Activated CD8-positive, alpha-beta memory T cell treated with anti-CD3 and anti-CD28 coated beads for 36 hours (primary cell): ENCODE measurements at regions not wholly inside any gene's neighbourhood (a gene's known extent, or its start where the extent isn't known, plus 50 kb on each side); places are given as distances from the start of the nearest gene placed in this dataset.
"Not testable (repeated sequence)": the region's sequence is repeated elsewhere in the genome, so short reads cannot be mapped to it uniquely, and the experiment has no call there.

Experiments used
- CTCF ChIA-PET: fragments of 350-600 bp; sonication (Branson Sonifier 250); formaldehyde crosslinking; loops from one replicate; lab custom pipeline; 2021; ENCODE audit warnings: antibody characterized with exemption; lab: Charles Lee
- POLR2A ChIA-PET: fragments of 350-600 bp; sonication (Branson Sonifier 250); formaldehyde crosslinking; loops from one replicate; lab custom pipeline; 2021; ENCODE audit warnings: antibody characterized with exemption; lab: Charles Lee

DNA sequence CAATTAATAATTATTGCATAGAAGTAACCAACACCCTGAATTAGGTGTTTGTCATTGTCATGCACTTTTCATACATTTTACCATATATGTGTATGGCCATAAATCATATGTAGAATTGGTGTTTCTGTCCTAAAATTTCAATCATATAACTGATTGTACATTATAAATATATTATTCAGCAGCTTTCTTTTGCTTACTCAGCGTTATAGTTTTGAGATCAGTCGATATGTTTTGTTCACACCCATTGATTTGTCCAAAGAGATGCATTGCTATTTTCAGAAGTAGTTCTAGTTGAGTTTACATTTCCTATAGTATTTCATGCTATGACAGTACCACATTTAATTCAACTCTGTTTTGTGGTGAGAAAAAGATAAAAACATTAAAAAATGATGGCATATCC lies 50.5 kb upstream of the PARP4 start:
- ChIA-PET POLR2A (no interaction called here), CTCF (no interaction called here)

DNA sequence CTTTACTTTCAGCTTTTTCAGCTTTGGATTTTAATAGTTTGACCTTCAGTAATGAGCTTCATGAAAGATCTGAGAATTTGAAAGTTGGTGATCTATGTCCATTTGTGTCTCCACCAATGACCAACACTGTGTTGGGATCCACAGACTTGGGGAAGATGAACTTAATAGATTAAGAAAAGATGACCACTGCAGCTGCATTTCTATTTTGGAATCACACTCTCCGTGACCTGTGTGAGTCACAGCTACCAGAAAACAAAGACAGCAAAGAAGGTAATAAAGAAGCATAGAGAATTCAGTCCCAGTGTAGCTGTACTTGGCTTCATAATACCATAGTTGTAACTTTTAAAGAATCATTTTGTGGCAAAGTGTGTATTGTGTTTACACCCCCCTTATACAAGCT lies 51.4 kb upstream of the PARP4 start:
- CTCF ChIA-PET, POLR2A ChIA-PET: not testable (repeated sequence)

DNA sequence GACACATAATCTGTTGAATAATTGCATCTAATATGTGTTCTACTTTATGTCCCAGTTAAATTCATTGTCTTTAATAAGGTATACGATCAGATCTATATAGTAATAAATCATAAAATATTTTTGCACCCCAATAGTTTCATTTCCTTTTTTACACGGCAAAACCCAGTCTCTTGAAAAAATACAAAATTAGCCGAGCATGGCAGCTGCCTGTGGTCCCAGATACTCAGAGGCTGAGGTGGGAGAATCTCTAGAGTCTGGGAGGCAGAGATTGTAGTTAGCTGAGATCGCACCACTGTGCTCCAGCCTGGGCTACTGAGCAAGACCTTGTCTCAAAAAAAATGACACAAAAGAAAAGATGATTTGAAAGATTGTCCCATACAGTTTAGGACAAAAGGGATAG lies 52.3 kb upstream of the PARP4 start:
- ChIA-PET POLR2A (no interaction called here), CTCF (no interaction called here)

DNA sequence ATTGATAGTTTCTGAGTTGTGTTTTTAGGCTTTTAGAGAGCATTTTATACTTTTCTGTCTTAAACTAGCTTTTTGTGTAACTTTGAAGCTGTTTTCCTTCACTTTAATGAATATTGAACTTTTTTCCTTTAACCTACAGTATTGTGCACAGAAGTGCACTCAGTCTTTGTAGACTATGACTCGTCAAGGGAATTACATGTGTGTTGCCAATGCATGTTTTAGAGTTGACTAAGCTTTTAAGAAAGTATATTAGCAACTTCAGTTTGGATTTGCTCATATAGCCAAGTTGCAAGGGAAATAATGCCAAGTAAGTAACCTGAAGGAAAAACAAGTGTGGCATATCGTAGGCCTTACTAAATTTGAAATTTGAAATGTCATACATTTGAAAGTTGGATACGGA lies 55.0 kb upstream of the PARP4 start:
- POLR2A ChIA-PET, CTCF ChIA-PET: not testable (repeated sequence)

DNA sequence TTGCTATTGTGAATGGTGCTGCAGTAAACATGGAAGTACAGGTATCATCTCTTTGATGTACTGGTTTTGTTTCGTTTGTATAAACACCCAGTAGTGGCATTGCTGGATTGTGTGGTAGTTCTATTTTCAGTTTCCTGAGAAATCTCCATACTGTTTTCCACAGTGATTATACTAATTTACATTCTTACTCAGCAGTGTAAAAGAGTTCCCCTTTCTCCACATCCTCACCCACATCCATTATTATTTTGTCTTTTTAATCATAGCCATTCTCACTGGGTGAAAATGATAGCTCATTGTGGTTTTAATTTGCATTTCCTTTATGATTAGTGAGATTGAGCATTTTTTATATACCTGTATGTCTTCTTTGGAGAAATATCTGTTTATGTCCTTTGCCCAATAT lies 62.3 kb upstream of the PARP4 start:
- POLR2A ChIA-PET: no interaction called here
- CTCF ChIA-PET: interaction anchor here (1.0 kb wide), 1 partner anchor 103 kb away, joined by 3 read pairs; no protein-coding TSS in a partner anchor

DNA sequence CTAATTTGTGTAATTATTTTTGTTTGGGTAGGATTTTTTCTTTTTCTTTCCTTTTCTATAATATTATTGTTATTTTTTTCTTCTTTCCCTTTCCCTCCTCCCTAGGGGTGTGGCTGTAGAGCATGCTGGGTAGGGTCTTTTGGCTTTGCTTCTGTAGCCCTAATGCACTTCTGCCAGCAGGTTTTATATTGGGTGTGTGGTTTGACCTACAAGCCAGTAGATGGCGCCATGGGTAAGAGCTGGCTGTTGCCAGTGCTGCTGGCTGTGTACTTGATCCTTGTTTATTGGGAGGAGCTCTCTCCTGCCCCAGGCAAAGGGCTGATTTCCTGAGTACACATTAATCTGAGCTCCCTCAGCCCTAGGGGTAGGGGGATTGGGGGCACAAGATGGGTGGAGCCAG lies 67.7 kb upstream of the PARP4 start:
- POLR2A ChIA-PET: not testable (repeated sequence)
- CTCF ChIA-PET: interaction anchor here (1.3 to 1.8 kb wide), 3 partner anchors 90 to 114 kb away, joined by 4 to 7 read pairs (median 5); partner anchors contain the start of gene ATP12A

DNA sequence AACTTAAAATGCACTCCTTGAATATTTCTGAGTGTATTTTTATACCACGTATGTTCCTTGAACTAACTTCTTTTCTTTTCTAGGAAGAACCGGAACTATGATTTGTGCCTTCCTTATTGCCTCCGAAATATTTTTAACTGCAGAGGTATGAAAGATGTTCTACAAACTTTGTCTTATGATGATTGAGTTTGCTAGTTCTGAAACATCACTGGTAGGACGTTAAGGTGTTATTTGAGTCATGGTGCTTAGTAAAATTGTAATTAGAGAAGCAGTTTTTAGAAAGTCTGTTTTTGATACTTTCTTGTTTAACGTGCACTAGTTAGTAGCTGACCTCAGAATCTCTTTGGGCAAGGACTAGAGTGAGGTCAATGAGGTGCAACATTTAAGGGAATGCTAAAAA lies 69.0 kb upstream of the PARP4 start:
- POLR2A ChIA-PET: not testable (repeated sequence)

DNA sequence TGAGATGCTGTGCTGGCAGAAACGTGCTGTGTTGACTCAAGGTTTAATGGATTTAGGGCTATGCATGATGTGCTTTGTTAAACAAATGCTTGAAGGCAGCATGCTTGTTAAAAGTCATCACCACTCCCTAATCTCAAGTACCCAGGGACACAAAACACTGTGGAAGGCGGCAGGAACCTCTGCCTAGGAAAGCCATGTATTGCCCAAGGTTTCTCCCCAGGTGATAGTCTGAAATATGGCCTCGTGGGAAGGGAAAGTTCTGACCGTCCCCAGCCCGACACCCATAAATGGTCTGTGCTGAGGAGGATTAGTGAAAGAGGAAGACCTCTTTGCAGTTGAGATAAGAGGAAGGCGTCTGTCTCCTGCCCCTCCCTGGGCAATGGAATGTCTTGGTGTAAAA lies 79.1 kb upstream of the PARP4 start:
- CTCF ChIA-PET: interaction anchor here (0.6 kb wide), 1 partner anchor 36 kb away, joined by 3 read pairs; no protein-coding TSS in a partner anchor

More for the DNA sequence above, 69.0 kb upstream of the PARP4 start:
- CTCF ChIA-PET: interaction anchor here (0.9 to 1.8 kb wide), 3 partner anchors 89 to 102 kb away, joined by 4 to 7 read pairs (median 4); partner anchors contain the start of gene ATP12A

DNA sequence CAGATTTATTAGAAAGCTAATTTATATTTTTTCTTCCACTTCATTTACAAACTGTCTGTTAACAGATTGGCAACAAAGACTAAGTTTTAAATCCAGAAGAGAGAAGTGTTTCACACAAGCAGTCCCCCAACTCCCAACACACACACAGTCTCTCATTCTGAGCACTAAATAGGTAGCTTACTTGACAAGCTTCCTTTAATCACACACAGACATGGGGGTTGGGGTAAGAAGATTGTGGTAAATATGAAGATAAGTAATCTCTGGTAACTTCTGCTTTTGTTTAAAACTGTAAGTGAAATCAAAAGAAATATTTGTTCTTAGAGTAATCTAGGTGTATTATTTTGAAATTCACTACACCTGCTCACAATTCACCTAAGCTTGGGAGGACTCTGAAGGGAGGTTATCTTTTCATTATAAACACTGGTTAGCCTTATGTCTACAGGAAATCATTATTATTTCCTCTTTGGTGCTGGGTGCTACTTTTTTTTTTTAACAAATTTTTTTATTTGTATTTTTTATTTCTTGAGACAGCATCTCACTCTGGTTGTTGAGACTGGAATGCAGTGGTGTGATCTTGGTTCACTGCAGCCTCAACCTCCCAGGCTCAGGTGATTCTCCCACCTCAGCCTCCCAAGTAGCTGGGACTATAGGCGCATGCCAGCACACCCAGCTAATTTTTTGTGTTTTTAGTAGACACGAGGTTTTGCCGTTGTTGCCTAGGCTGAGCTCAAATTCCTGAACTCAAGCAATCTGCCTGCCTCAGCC lies 82.1 kb upstream of the ATP12A start:
- CTCF ChIA-PET: interaction anchor here (1.0 kb wide), 1 partner anchor 94 kb away, joined by 3 read pairs; no protein-coding TSS in a partner anchor
- POLR2A ChIA-PET: not testable (repeated sequence)

More for the DNA sequence above, 79.1 kb upstream of the PARP4 start:
- POLR2A ChIA-PET: not testable (repeated sequence)

DNA sequence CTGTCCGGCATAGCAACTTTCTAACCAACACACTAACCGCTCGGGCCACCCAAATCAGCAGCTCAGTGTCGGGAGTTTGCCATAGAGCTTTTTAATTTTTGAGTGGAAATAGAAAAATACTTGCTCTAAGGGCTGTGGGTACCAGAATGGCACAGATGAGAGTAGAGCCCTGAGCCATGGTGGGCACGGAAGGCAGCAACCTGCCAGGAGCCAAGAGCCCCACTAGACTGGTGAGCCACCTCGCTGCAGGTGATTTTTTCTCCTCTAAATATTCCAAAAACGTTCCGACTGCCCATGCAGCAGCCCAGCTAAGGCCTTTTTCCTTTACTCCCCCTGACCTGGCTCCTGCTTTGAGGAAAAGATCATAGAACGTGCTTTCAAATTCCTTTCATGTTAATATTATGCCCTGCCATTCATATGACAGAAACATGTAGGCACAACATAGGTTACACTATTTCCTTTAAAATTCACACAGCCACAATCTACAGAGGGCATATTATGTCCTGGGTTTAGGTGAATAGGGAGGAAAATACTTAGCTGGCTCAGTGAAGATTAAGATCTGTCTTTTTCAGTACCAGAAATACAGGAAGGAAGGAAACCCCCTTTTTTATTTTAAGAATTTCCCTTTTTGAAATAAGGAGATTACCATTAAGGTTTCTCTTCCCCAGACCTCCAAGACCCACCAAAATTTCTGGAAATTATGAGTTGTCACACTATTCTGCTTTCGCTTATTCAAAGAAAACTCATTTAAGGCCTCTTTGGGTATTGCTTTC lies 81.0 kb upstream of the ATP12A start:
- CTCF ChIA-PET: not testable (repeated sequence)

DNA sequence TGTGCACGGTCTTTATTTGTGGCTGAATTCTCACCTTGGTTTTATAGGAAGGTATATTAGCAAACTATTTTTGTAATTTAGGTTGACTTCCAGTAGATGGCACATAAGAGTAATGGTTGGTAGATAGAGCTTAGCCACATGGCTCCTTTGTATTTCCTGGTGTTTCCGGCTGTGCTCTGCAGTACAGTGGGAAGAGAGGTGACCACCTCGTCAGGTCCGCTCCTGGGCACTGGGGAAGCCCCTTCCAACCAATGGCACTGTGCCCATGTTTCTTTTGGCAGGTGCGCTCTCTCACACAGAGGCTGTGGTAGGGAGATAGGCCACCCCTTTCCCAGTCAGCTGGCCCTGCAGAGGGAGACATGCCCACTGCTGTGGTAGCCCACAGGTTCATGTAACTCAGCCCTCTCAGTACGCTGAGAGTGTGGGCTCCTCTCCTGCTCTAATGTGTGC lies 74.3 kb upstream of the ATP12A start:
- POLR2A ChIA-PET: no interaction called here
- CTCF ChIA-PET: interaction anchor here (0.9 to 2.1 kb wide), 6 partner anchors 10 to 122 kb away, joined by 3 to 7 read pairs (median 4); no protein-coding TSS in a partner anchor

More for the DNA sequence above, 81.0 kb upstream of the ATP12A start:
- POLR2A ChIA-PET: interaction anchor here (0.7 kb wide), 1 partner anchor 416 kb away, joined by 4 read pairs; no protein-coding TSS in a partner anchor

DNA sequence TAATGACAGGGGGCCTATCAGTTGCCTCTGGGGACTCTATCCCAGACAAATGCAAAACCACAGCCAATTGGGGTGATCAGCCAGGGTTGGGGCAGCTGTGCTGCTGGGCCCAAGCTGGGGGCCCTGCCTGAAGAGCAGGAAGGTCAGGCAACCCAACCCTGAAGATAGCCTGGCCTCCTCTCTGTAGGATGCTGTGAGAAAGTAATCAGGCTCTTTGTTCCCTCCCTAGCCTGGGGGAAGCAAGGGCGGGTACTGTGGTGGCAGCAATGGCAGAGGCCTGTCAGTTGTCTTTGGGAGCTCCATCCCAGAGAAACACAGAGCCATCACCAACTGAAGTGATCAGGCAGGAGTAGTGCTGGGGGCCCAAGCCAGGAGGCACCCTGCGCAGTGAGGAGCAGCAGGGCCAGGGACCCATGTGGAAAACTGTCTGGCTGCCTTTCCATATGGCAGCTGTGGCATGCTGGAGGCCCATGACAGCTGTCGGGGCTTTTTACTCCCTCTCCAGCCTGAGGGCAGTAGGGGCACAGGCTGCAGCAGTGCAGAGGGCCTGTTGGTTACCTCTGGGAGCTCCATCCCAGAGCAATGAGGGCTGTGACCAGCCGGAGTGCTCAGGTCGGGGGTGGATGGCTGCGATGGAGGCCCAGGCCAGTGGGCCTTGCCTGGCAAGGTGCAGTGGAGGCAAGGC lies 73.6 kb upstream of the ATP12A start:
- ChIA-PET POLR2A (interaction anchor here (0.9 kb wide), 1 partner anchor 12 kb away, joined by 3 read pairs; no protein-coding TSS in a partner anchor), CTCF (interaction anchor here (1.0 to 2.1 kb wide), 6 partner anchors 10 to 88 kb away, joined by 3 to 7 read pairs (median 4); no protein-coding TSS in a partner anchor)

DNA sequence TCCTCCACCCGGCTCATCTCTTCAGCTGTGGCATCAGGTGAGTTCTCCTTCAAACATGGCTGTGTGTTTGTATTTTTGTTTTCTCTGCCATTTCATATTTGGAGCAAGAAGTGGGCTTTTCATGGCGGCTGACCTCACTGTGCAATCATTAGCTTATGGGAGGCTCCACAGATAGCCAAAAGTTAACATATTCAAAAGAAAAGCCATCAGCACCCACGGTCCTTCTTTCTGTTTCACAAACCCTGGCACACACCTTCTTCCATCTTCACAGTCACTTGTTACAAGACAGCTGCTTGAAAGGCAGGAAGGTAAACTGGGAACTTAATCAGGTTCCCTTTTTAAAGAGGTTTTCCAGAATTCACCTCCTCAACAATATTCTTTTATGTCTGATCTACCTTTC lies 69.3 kb upstream of the ATP12A start:
- CTCF ChIA-PET: interaction anchor here (0.5 kb wide), 1 partner anchor 117 kb away, joined by 3 read pairs; no protein-coding TSS in a partner anchor
- POLR2A ChIA-PET: no interaction called here

DNA sequence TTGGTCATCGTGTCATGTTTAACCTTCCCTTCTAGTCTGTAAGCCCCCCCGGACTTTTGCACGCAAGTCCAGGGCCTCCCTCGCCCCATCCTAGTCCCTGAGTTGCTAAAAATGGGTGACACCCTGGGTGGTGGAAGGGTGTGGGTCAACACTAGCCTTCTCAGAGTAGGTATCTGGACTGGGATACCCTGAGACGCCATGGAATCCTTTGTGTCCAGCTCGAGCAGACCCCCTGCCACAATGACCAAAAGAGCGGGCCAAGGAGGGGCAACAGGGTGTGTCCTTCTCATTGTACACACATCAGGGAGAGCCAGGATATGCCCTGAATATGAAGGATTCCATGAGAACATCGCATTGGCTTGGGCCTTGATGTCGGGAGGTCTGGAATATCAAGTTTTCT lies 67.5 kb upstream of the ATP12A start:
- CTCF ChIA-PET: interaction anchor here (0.9 to 1.4 kb wide), 3 partner anchors 10 to 113 kb away, joined by 3 to 5 read pairs (median 4); no protein-coding TSS in a partner anchor
- POLR2A ChIA-PET: no interaction called here

DNA sequence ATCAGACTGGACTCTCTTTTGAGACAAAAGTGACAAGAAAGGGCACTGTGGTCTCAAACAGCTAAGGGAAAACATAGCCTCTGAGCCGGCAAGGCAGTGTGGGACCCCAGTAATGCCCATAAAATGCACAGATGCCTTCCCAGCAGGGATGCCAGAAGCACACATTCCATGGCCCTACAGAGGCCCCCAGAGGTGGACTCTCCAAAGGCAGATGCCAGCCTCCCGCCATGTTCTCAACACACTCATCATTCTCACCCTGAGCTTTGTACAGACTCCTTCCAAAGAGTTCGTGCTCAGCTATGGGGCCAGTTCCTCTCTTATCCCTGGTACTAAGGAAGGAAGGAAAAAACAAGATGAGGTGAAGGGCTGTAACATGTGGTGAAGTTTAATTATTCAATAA lies 67.1 kb upstream of the ATP12A start:
- POLR2A ChIA-PET: no interaction called here
- CTCF ChIA-PET: interaction anchor here (1.3 to 1.4 kb wide), 2 partner anchors 10 to 12 kb away, joined by 4 to 5 read pairs; no protein-coding TSS in a partner anchor

DNA sequence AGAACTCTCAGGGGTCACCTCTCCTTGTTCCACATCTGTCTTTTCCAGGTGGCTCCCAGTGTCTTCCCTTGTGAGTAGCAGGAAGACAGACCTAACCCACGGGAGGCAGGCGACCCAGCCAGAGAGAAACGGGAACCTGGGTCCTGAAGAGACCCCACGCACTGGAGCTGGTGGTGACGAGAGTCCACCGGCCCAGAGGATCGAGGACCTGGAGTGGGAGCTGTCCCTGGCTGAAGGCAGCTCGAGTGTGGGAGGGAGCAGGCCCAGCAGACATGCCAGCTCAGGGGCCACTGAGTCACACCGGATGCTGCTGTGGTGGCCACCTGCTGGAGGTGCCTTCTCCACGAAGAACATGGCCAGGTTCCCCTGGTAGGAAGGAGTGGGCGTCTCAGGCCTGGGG lies 66.5 kb upstream of the ATP12A start:
- POLR2A ChIA-PET: no interaction called here
- CTCF ChIA-PET: interaction anchor here (1.3 to 1.4 kb wide), 2 partner anchors 9 to 11 kb away, joined by 4 to 5 read pairs; no protein-coding TSS in a partner anchor

DNA sequence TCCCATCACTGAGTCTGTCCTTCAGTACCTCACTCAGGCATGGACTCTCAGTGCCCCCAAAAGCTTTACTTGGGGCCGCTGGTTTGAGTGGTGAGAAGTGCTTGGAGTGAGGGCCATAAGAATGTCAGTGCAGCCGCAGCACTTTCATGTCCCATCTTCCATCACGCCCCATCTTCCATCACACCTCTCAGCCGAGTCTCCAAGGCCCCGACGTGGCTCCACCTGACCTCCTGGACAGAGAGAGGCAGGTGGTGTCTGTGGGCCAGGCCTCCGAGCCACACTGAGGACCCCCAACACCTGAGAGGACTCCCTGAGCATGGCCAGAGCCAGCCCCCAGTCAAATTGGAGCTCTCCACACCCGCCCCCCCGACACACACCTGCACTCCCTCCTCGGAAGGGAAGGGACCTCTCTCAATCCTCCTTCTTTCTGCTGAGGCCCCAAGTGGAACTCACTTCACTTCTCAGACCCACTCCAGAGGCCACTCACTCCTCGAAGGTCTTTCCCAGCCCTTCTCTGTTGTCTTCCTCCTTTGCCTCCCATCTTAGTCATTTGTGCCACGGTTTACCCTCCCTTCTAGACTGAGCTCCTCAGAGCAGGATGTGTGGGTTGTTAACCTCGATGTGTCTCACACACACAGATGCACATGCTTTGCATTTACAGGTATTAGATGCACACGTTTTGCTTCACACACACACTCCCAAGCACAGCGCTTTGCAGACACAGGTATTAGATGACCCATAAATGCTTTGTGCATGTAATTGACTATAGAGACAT lies 65.7 kb upstream of the ATP12A start:
- CTCF ChIA-PET: interaction anchor here (1.4 kb wide), 1 partner anchor 8 kb away, joined by 5 read pairs; no protein-coding TSS in a partner anchor
- POLR2A ChIA-PET: no interaction called here

DNA sequence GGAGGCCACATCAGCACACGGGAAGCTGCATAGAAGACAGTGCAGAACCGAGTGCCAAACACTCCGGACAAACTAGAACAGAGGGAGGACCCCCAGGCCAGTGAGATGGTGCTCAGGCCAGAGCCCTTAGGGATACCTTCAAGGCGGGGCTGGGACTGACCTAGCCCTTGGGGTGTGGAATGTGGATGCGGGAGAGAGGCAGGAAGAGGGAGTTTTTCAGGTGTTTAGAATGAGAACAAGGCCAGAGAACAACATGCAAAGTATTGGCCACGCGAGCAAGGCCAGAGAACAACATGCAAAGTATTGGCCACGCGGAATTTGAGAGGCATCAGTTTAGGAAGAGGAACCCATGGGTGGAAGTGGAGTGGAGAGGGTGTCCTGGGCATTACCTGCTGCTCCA lies 65.1 kb upstream of the ATP12A start:
- ChIA-PET POLR2A (no interaction called here), CTCF (no interaction called here)
